Lower leg skin (tissue), 4 donors: ENCODE measurements at regions not wholly inside any gene's neighbourhood (a gene's known extent, or its start where the extent isn't known, plus 50 kb on each side); places are given as distances from the start of the nearest gene placed in this dataset.

Experiments
- DNase-seq, 2 donors: peaks; one replicate each; pipeline ENCODE4 v3.0.0-alpha.2; 2019; ENCODE audit warnings: low spot score in 2 of 2
- H3K4me3 ChIP-seq: fragments of 200-600 bp; sonication (generic); 2 replicates; pipeline ENCODE4 v1.5.1; 2017; ENCODE audit warnings: mild to moderate bottlenecking, low read depth; ENCODE audit not compliant: poor library complexity, severe bottlenecking
- CTCF ChIP-seq, 3 donors: fragments of 450-650 bp; IDR thresholded peaks; one replicate each; pipeline ENCODE4 v1.5.1; 2016; ENCODE audit warnings: antibody characterized with exemption in 3 of 3, mild to moderate bottlenecking in 3 of 3, moderate library complexity in 2 of 3
- POLR2A ChIP-seq, 2 donors: fragments of 450-650 bp; IDR thresholded peaks; one replicate each; pipeline ENCODE4 v1.6.1; 2016 to 2017; ENCODE audit warnings: antibody characterized with exemption in 2 of 2, mild to moderate bottlenecking in 1 of 2, moderate library complexity in 1 of 2
- WGBS, 2 donors: methylation state at CpG; one replicate each; pipeline ENCODE4 v1.1.5; 2018; 5-methylcytosine and 5-hydroxymethylcytosine counted together
- intact Hi-C: fragments of 100-400 bp; cut with DNase I; formaldehyde crosslinking; loops from one replicate; pipeline ENCODE4 v1.15.0; 2023; ENCODE audit warnings: low total_unique reads

GRCh38 chr5:82922086-82922734, 155.0 kb downstream of the TMEM167A start:
- intact Hi-C loops: no loop called here
- no peak for DNase-seq
- no peak overlapping the region for H3K4me3 ChIP-seq
- 87 to 92% methylated on average over 10 of the region's 10 CpGs for WGBS, 2 donors
- TF ChIP-seq CTCF (IDR thresholded peaks at IDR 0.05) (no peak), POLR2A (IDR thresholded peaks at IDR 0.05) (no peak)

DNA sequence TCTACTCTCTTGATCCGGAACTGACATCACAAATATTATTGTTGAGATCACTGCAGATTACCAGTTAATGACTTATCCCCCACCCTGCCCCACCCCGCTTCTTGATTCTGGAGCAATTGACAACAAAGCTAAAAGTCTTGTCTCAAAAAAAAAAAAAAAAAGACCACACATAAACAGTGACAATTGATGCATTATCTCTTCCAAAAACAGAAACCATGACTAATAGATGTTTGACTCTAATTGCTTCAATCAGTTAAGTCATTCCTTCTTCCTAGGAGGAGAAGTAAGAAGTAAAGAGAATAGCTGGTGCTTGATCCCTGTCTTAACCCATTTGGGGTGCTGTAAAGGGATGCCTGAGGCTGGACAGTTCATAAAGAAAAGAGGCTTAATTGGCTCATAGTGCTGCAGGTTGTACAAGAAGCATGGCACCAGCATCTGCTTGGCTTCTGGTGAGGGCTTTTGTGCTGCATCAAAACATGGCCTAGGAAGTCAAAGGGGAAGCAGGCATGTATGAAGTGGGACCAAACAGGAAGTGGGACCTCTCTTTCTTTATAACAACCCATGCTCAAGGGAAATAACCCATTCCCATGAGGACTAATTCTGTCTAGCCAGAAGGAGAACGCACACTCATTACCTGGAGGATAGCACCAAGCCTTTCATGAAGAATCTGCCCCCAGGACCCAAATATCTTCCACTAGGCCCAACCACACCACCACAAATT, 158.7 kb downstream of the TMEM167A start:
- intact Hi-C loops: no loop called here
- H3K4me3 ChIP-seq: no peak overlapping the region
- WGBS, 2 donors: 67 to 76% methylated on average over 3 of the region's 3 CpGs
- DNase-seq: no peak
- no peak for TF ChIP-seq POLR2A (IDR thresholded peaks at IDR 0.05)
- no peak for TF ChIP-seq CTCF (IDR thresholded peaks at IDR 0.05)

- WGBS, 2 donors: 82 to 83% methylated on average over 4 of the region's 4 CpGs
- intact Hi-C loops: no loop called here
- TF ChIP-seq CTCF (IDR thresholded peaks at IDR 0.05) (no peak), POLR2A (IDR thresholded peaks at IDR 0.05) (no peak)
Observed at GRCh38 chr5:82917584-82917983, 159.6 kb downstream of the TMEM167A start.

GRCh38 chr5:82913971-82914370, 163.2 kb downstream of the TMEM167A start:
- no peak overlapping the region for H3K4me3 ChIP-seq
- intact Hi-C loops: no loop called here
- no peak for TF ChIP-seq POLR2A (IDR thresholded peaks at IDR 0.05)
- TF ChIP-seq CTCF (IDR thresholded peaks at IDR 0.05): no peak
- DNase-seq: no peak

More at GRCh38 chr5:82917584-82917983, 159.6 kb downstream of the TMEM167A start:
- no peak overlapping the region for H3K4me3 ChIP-seq
- no peak for DNase-seq

DNA sequence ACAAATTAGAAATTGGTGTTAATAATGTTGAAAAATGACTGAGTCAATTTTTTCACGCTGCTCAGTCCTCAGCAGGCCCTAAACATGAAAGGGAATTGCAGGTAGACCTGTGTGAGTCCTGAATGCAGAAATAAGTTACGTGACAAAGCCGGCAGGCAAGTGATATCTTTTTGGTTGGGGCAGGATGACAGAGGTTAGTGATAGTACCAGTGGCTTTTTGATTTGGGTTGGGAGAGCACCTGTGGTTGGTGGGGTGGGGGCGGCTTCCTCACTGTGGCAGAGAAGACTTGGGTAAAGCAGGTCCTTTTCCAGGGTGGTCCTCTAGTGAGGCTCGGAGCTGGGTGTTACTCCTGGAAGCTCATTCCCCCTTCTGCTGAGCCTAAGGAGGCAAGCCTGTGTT, 164.7 kb downstream of the TMEM167A start:
- no peak overlapping the region for H3K4me3 ChIP-seq
- DNase-seq: no peak
- TF ChIP-seq CTCF (IDR thresholded peaks at IDR 0.05): no peak
- no peak for TF ChIP-seq POLR2A (IDR thresholded peaks at IDR 0.05)
- WGBS, 2 donors: 83 to 85% methylated on average over 5 of the region's 5 CpGs
- intact Hi-C loops: no loop called here
